ENCODE measurements at regions not wholly inside any gene's neighbourhood (a gene's known extent, or its start where the extent isn't known, plus 50 kb on each side); places are given as distances from the start of the nearest gene placed in this dataset.

- no peak overlapping the region for H3K4me3 Mint-ChIP-seq
- no peak for TF ChIP-seq CTCF (IDR thresholded peaks at IDR 0.05)
- peaks cover 43% of the 10 kb centered on the region for H3K27me3 Mint-ChIP-seq (ENCODE audit: low read depth, poor library complexity)
- H3K9me3 Mint-ChIP-seq = peaks cover 25% of the 10 kb centered on the region
- no peak overlapping the region for H3K27ac Mint-ChIP-seq
- H3K4me1 Mint-ChIP-seq = no peaks in the 10 kb centered on the region
- H3K36me3 Mint-ChIP-seq (ENCODE audit: low read depth) = no peaks in the 10 kb centered on the region
- peak; percentile 15 for DNase-seq
Measured at GRCh38 chr9:90053027-90053426, 448.2 kb downstream of the GADD45G start.

GRCh38 chr9:90054810-90055209, 450.0 kb downstream of the GADD45G start:
- H3K27ac Mint-ChIP-seq = no peak overlapping the region
- no peaks in the 10 kb centered on the region for H3K4me1 Mint-ChIP-seq
- H3K36me3 Mint-ChIP-seq (ENCODE audit: low read depth) = no peaks in the 10 kb centered on the region
- no peak for TF ChIP-seq CTCF (IDR thresholded peaks at IDR 0.05)
- no peak for DNase-seq
- H3K9me3 Mint-ChIP-seq = peaks cover 14% of the 10 kb centered on the region
- peaks cover 43% of the 10 kb centered on the region for H3K27me3 Mint-ChIP-seq (ENCODE audit: low read depth, poor library complexity)
- H3K4me3 Mint-ChIP-seq = no peak overlapping the region

- Mint-ChIP-seq H3K4me1 (no peaks in the 10 kb centered on the region), H3K4me3 (no peak overlapping the region), H3K9me3 (peaks cover 14% of the 10 kb centered on the region), H3K27me3 (ENCODE audit: low read depth, poor library complexity) (peaks cover 43% of the 10 kb centered on the region), H3K36me3 (ENCODE audit: low read depth) (no peaks in the 10 kb centered on the region), H3K27ac (no peak overlapping the region)
- DNase-seq = no peak
- TF ChIP-seq CTCF (IDR thresholded peaks at IDR 0.05) = no peak
Measured at GRCh38 chr9:90055226-90055625, 450.4 kb downstream of the GADD45G start.

GRCh38 chr9:90057361-90057760, 452.5 kb downstream of the GADD45G start:
- peaks cover 39% of the 10 kb centered on the region for H3K27me3 Mint-ChIP-seq (ENCODE audit: low read depth, poor library complexity)
- TF ChIP-seq CTCF (IDR thresholded peaks at IDR 0.05) = no peak
- no peaks in the 10 kb centered on the region for H3K36me3 Mint-ChIP-seq (ENCODE audit: low read depth)
- no peaks in the 10 kb centered on the region for H3K4me1 Mint-ChIP-seq
- H3K9me3 Mint-ChIP-seq = peaks cover 11% of the 10 kb centered on the region
- no peak overlapping the region for H3K27ac Mint-ChIP-seq
- no peak overlapping the region for H3K4me3 Mint-ChIP-seq
- DNase-seq = no peak

- TF ChIP-seq CTCF (IDR thresholded peaks at IDR 0.05) = no peak
- H3K36me3 Mint-ChIP-seq (ENCODE audit: low read depth) = no peaks in the 10 kb centered on the region
- no peaks in the 10 kb centered on the region for H3K4me1 Mint-ChIP-seq
- peak overlapping the region; percentile 27 for H3K27ac Mint-ChIP-seq
- peaks cover 36% of the 10 kb centered on the region for H3K27me3 Mint-ChIP-seq (ENCODE audit: low read depth, poor library complexity)
- peaks cover 11% of the 10 kb centered on the region for H3K9me3 Mint-ChIP-seq
- no peak overlapping the region for H3K4me3 Mint-ChIP-seq
- DNase-seq = no peak
Measured at GRCh38 chr9:90058182-90058763, 453.5 kb downstream of the GADD45G start.

GRCh38 chr9:90059436-90059835, 454.6 kb downstream of the GADD45G start:
- peaks cover 32% of the 10 kb centered on the region for H3K27me3 Mint-ChIP-seq (ENCODE audit: low read depth, poor library complexity)
- TF ChIP-seq CTCF (IDR thresholded peaks at IDR 0.05) = no peak

More at GRCh38 chr9:90059436-90059835, 454.6 kb downstream of the GADD45G start:
- no peaks in the 10 kb centered on the region for H3K36me3 Mint-ChIP-seq (ENCODE audit: low read depth)
- no peak overlapping the region for H3K27ac Mint-ChIP-seq
- no peak for DNase-seq
- peaks cover 4% of the 10 kb centered on the region for H3K9me3 Mint-ChIP-seq
- no peaks in the 10 kb centered on the region for H3K4me1 Mint-ChIP-seq
- no peak overlapping the region for H3K4me3 Mint-ChIP-seq
